ENCODE measurements at regions not wholly inside any gene's neighbourhood (a gene's known extent, or its start where the extent isn't known, plus 50 kb on each side); places are given as distances from the start of the nearest gene placed in this dataset.

- Histone ChIP-seq H3K4me1 (replicated peaks) (no peaks in the 10 kb centered on the region), H3K36me3 (no peaks in the 10 kb centered on the region), H3K4me3 (no peak overlapping the region), H3K27me3 (replicated peaks) (no peaks in the 10 kb centered on the region), H3K27ac (no peak overlapping the region), H3K9me3 (replicated peaks) (peaks cover 3% of the 10 kb centered on the region)
- DNase-seq (ENCODE audit: low read depth in 1 of 2, low spot score in 2 of 2): no peak
Observed at GRCh38 chr5:5969942-5970483, 408.3 kb downstream of the MED10 start.

GRCh38 chr5:5968981-5969380 is 409.4 kb downstream of the MED10 start:
- no peaks in the 10 kb centered on the region for H3K4me1 ChIP-seq (replicated peaks)
- H3K4me3 ChIP-seq: no peak overlapping the region

GRCh38 chr5:5967944-5968343 is 410.4 kb downstream of the MED10 start:
- Histone ChIP-seq H3K9me3 (replicated peaks) (peaks cover 3% of the 10 kb centered on the region), H3K36me3 (no peaks in the 10 kb centered on the region), H3K4me3 (no peak overlapping the region), H3K4me1 (replicated peaks) (no peaks in the 10 kb centered on the region), H3K27ac (no peak overlapping the region), H3K27me3 (replicated peaks) (no peaks in the 10 kb centered on the region)
- no peak for DNase-seq (ENCODE audit: low read depth in 1 of 2, low spot score in 2 of 2)

More at GRCh38 chr5:5968981-5969380, 409.4 kb downstream of the MED10 start:
- peaks cover 3% of the 10 kb centered on the region for H3K9me3 ChIP-seq (replicated peaks)
- no peak overlapping the region for H3K27ac ChIP-seq
- no peaks in the 10 kb centered on the region for H3K36me3 ChIP-seq
- H3K27me3 ChIP-seq (replicated peaks): no peaks in the 10 kb centered on the region
- no peak for DNase-seq (ENCODE audit: low read depth in 1 of 2, low spot score in 2 of 2)

GRCh38 chr5:5967373-5967772 is 411.0 kb downstream of the MED10 start:
- Histone ChIP-seq H3K36me3 (no peaks in the 10 kb centered on the region), H3K4me1 (replicated peaks) (no peaks in the 10 kb centered on the region), H3K4me3 (no peak overlapping the region), H3K9me3 (replicated peaks) (peaks cover 3% of the 10 kb centered on the region), H3K27ac (no peak overlapping the region), H3K27me3 (replicated peaks) (no peaks in the 10 kb centered on the region)
- DNase-seq (ENCODE audit: low read depth in 1 of 2, low spot score in 2 of 2): no peak

- no peaks in the 10 kb centered on the region for H3K4me1 ChIP-seq (replicated peaks)
Observed at GRCh38 chr5:5965132-5965531, 413.2 kb downstream of the MED10 start.

GRCh38 chr5:5964347-5964746 is 414.0 kb downstream of the MED10 start:
- H3K36me3 ChIP-seq: no peaks in the 10 kb centered on the region
- H3K4me3 ChIP-seq: no peak overlapping the region
- H3K4me1 ChIP-seq (replicated peaks): no peaks in the 10 kb centered on the region
- no peaks in the 10 kb centered on the region for H3K27me3 ChIP-seq (replicated peaks)
- DNase-seq (ENCODE audit: low read depth in 1 of 2, low spot score in 2 of 2): no peak
- H3K9me3 ChIP-seq (replicated peaks): peaks cover 3% of the 10 kb centered on the region
- no peak overlapping the region for H3K27ac ChIP-seq

More at GRCh38 chr5:5965132-5965531, 413.2 kb downstream of the MED10 start:
- DNase-seq (ENCODE audit: low read depth in 1 of 2, low spot score in 2 of 2): no peak
- no peak overlapping the region for H3K4me3 ChIP-seq
- peaks cover 3% of the 10 kb centered on the region for H3K9me3 ChIP-seq (replicated peaks)
- H3K27ac ChIP-seq: no peak overlapping the region
- H3K27me3 ChIP-seq (replicated peaks): no peaks in the 10 kb centered on the region
- no peaks in the 10 kb centered on the region for H3K36me3 ChIP-seq

- Histone ChIP-seq H3K36me3 (no peaks in the 10 kb centered on the region), H3K27ac (no peak overlapping the region), H3K27me3 (replicated peaks) (no peaks in the 10 kb centered on the region), H3K4me3 (no peak overlapping the region), H3K9me3 (replicated peaks) (0 out of 2 replicates have a peak, but pooled peaks cover 2% of the 10 kb centered on the region), H3K4me1 (replicated peaks) (no peaks in the 10 kb centered on the region)
- DNase-seq (ENCODE audit: low read depth in 1 of 2, low spot score in 2 of 2): no peak
Observed at GRCh38 chr5:5957737-5958136, 420.6 kb downstream of the MED10 start.

- no peaks in the 10 kb centered on the region for H3K4me1 ChIP-seq (replicated peaks)
- no peak for DNase-seq (ENCODE audit: low read depth in 1 of 2, low spot score in 2 of 2)
- no peak overlapping the region for H3K4me3 ChIP-seq
- no peaks in the 10 kb centered on the region for H3K36me3 ChIP-seq
- H3K27ac ChIP-seq: no peak overlapping the region
- 0 out of 2 replicates have a peak, but pooled peaks cover 2% of the 10 kb centered on the region for H3K9me3 ChIP-seq (replicated peaks)
- no peaks in the 10 kb centered on the region for H3K27me3 ChIP-seq (replicated peaks)
Observed at GRCh38 chr5:5954275-5954598, 424.1 kb downstream of the MED10 start.

GRCh38 chr5:5953584-5954274 is 424.6 kb downstream of the MED10 start:
- no peaks in the 10 kb centered on the region for H3K4me1 ChIP-seq (replicated peaks)
- H3K4me3 ChIP-seq: no peak overlapping the region
- 0 out of 2 replicates have a peak, but pooled peaks cover 2% of the 10 kb centered on the region for H3K9me3 ChIP-seq (replicated peaks)
- H3K27me3 ChIP-seq (replicated peaks): no peaks in the 10 kb centered on the region
- no peaks in the 10 kb centered on the region for H3K36me3 ChIP-seq
- no peak for DNase-seq (ENCODE audit: low read depth in 1 of 2, low spot score in 2 of 2)
- H3K27ac ChIP-seq: no peak overlapping the region

GRCh38 chr5:5951953-5952352 is 426.4 kb downstream of the MED10 start:
- Histone ChIP-seq H3K4me3 (no peak overlapping the region), H3K9me3 (replicated peaks) (no peaks in the 10 kb centered on the region), H3K27me3 (replicated peaks) (no peaks in the 10 kb centered on the region), H3K36me3 (no peaks in the 10 kb centered on the region), H3K27ac (no peak overlapping the region), H3K4me1 (replicated peaks) (no peaks in the 10 kb centered on the region)
- DNase-seq (ENCODE audit: low read depth in 1 of 2, low spot score in 2 of 2): no peak

GRCh38 chr5:5950658-5951057 is 427.7 kb downstream of the MED10 start:
- Histone ChIP-seq H3K4me3 (no peak overlapping the region), H3K4me1 (replicated peaks) (no peaks in the 10 kb centered on the region), H3K27ac (no peak overlapping the region), H3K9me3 (replicated peaks) (no peaks in the 10 kb centered on the region), H3K36me3 (no peaks in the 10 kb centered on the region), H3K27me3 (replicated peaks) (no peaks in the 10 kb centered on the region)
- DNase-seq (ENCODE audit: low read depth in 1 of 2, low spot score in 2 of 2): no peak

- Histone ChIP-seq H3K4me1 (replicated peaks) (no peaks in the 10 kb centered on the region), H3K27ac (no peak overlapping the region), H3K9me3 (replicated peaks) (no peaks in the 10 kb centered on the region), H3K4me3 (no peak overlapping the region), H3K36me3 (no peaks in the 10 kb centered on the region), H3K27me3 (replicated peaks) (no peaks in the 10 kb centered on the region)
- no peak for DNase-seq (ENCODE audit: low read depth in 1 of 2, low spot score in 2 of 2)
Observed at GRCh38 chr5:5941486-5941885, 436.9 kb downstream of the MED10 start.

GRCh38 chr5:5939759-5940370 is 438.5 kb downstream of the MED10 start:
- H3K9me3 ChIP-seq (replicated peaks): no peaks in the 10 kb centered on the region
- H3K27me3 ChIP-seq (replicated peaks): no peaks in the 10 kb centered on the region
- no peak overlapping the region for H3K27ac ChIP-seq
- no peak for DNase-seq (ENCODE audit: low read depth in 1 of 2, low spot score in 2 of 2)
- H3K4me3 ChIP-seq: no peak overlapping the region
- H3K4me1 ChIP-seq (replicated peaks): no peaks in the 10 kb centered on the region
- H3K36me3 ChIP-seq: no peaks in the 10 kb centered on the region

- Histone ChIP-seq H3K4me1 (replicated peaks) (no peaks in the 10 kb centered on the region), H3K27me3 (replicated peaks) (no peaks in the 10 kb centered on the region), H3K4me3 (no peak overlapping the region), H3K27ac (no peak overlapping the region), H3K36me3 (no peaks in the 10 kb centered on the region), H3K9me3 (replicated peaks) (no peaks in the 10 kb centered on the region)
- DNase-seq (ENCODE audit: low read depth in 1 of 2, low spot score in 2 of 2): no peak
Observed at GRCh38 chr5:5933651-5934050, 444.7 kb downstream of the MED10 start.

Measured in SJSA1 (cell line).